SK-N-SH (cell line): ENCODE measurements at regions not wholly inside any gene's neighbourhood (a gene's known extent, or its start where the extent isn't known, plus 50 kb on each side); places are given as distances from the start of the nearest gene placed in this dataset.

Source experiments
- CTCF ChIA-PET: fragments of 300-600, 350-600 bp; formaldehyde crosslinking; extraction: SDS; loops from one replicate; lab custom pipeline; 2021; lab: Yijun Ruan, JAX
- POLR2A ChIA-PET: fragments of 350-600 bp; sonication (Branson Sonifier 250); formaldehyde crosslinking; extraction: SDS; loops from one replicate; lab custom pipeline; 2020; ENCODE audit warnings: antibody characterized with exemption, inconsistent platforms; lab: Yijun Ruan, JAX
- DNase-seq: peaks from one replicate; pipeline ENCODE4 v3.0.0; 2012
- H2AFZ ChIP-seq: fragments of 200-600 bp; sonication (generic); 2 replicates; pipeline ENCODE4 v1.8.1; 2016; ENCODE audit warnings: antibody characterized with exemption, mild to moderate bottlenecking, low read depth
- H3F3A ChIP-seq: fragments of 200-600 bp; sonication (generic); replicated peaks from 2 replicates; pipeline ENCODE3; 2016; ENCODE audit warnings: antibody characterized with exemption, mild to moderate bottlenecking; ENCODE audit not compliant: insufficient read depth
- H3K27ac ChIP-seq, 2 experiments: fragments of 200-500 bp in 1 of 2; fragments of 200-600 bp in 1 of 2; sonication (Bioruptor generic) in 1 of 2; sonication (generic), shearing (Covaris generic) in 1 of 2; 2 replicates each; pipeline versions ENCODE4 v1.5.1 to v1.6.1; 2014 to 2016; ENCODE audit warnings: low read depth in 2 of 2, inconsistent platforms in 1 of 2, low read length in 1 of 2, mild to moderate bottlenecking in 1 of 2, mixed read lengths in 1 of 2
- H3K27me3 ChIP-seq: fragments of 200-600 bp; sonication (generic), shearing (Covaris generic); 2 replicates; pipeline ENCODE4 v1.6.1; 2016; ENCODE audit warnings: mixed run types; ENCODE audit not compliant: insufficient read depth
- H3K36me3 ChIP-seq, 2 experiments: fragments of 200-500 bp in 1 of 2; fragments of 200-600 bp in 1 of 2; sonication (Bioruptor generic) in 1 of 2; sonication (generic) in 1 of 2; replicated peaks in 1 of 2; 2 replicates each; pipeline versions ENCODE3 to v1.5.1; 2014 to 2016; ENCODE audit warnings: low read length in 1 of 2, mild to moderate bottlenecking in 1 of 2; ENCODE audit not compliant: insufficient read depth in 2 of 2, control insufficient read depth in 1 of 2
- H3K4me1 ChIP-seq, 2 experiments: fragments of 200-500 bp in 1 of 2; fragments of 200-600 bp in 1 of 2; sonication (Bioruptor generic) in 1 of 2; sonication (generic), shearing (Covaris generic) in 1 of 2; 2 replicates each; pipeline versions ENCODE4 v1.5.1 to v1.6.1; 2014 to 2016; ENCODE audit warnings: low read depth in 1 of 2, low read length in 1 of 2, mixed run types in 1 of 2; ENCODE audit not compliant: insufficient read depth in 2 of 2, control insufficient read depth in 1 of 2
- H3K4me2 ChIP-seq: fragments of 200-600 bp; sonication (generic), shearing (Covaris generic); 2 replicates; pipeline ENCODE4 v1.6.1; 2017; ENCODE audit warnings: mixed run types
- H3K4me3 ChIP-seq, 2 experiments: fragments of 200-500 bp in 1 of 2; fragments of 200-600 bp in 1 of 2; sonication (Bioruptor generic) in 1 of 2; sonication (generic), shearing (Covaris generic) in 1 of 2; 2 replicates each; pipeline versions ENCODE4 v1.5.1 to v1.8.1; 2014 to 2016; ENCODE audit warnings: low read depth in 2 of 2, inconsistent platforms in 1 of 2, low read length in 1 of 2, mild to moderate bottlenecking in 1 of 2, mixed read lengths in 1 of 2, moderate library complexity in 1 of 2
- H3K79me2 ChIP-seq: fragments of 200-600 bp; sonication (generic); 2 replicates; pipeline ENCODE4 v1.8.1; 2017; ENCODE audit warnings: mild to moderate bottlenecking; ENCODE audit not compliant: insufficient read depth
- H3K9ac ChIP-seq: fragments of 200-600 bp; sonication (generic); 2 replicates; pipeline ENCODE4 v1.6.1; 2017; ENCODE audit warnings: mixed run types
- H3K9me2 ChIP-seq: fragments of 200-600 bp; sonication (generic); 2 replicates; pipeline ENCODE4 v1.6.1; 2017; ENCODE audit warnings: mixed run types
- H3K9me3 ChIP-seq: fragments of 200-600 bp; sonication (generic); 2 replicates; pipeline ENCODE4 v1.6.1; 2017; ENCODE audit warnings: mixed run types, mild to moderate bottlenecking, moderate library complexity
- H4K20me1 ChIP-seq: fragments of 200-600 bp; sonication (generic); 2 replicates; pipeline ENCODE4 v1.6.1; 2017; ENCODE audit warnings: mild to moderate bottlenecking, mixed run types; ENCODE audit not compliant: insufficient read depth
- CHD2 ChIP-seq: fragments of 150-350 bp; IDR thresholded peaks from 2 replicates; pipeline ENCODE4 v1.6.1; 2018; ENCODE audit warnings: low read length; ENCODE audit not compliant: partially characterized antibody
- CTCF ChIP-seq: fragments of 200-600 bp; sonication (generic); IDR thresholded peaks from 2 replicates; pipeline ENCODE4 v1.6.1; 2017; ENCODE audit warnings: antibody characterized with exemption, mild to moderate bottlenecking, moderate library complexity
- ELF1 ChIP-seq: IDR thresholded peaks from 2 replicates; pipeline ENCODE4 v1.4.0; 2012
- EP300 ChIP-seq, 2 experiments: IDR thresholded peaks; 2 replicates each; pipeline versions ENCODE4 v1.4.0 to v1.6.1; 2012; ENCODE audit warnings: borderline replicate concordance in 1 of 2, low read depth in 1 of 2, low read length in 1 of 2
- FOXJ3 ChIP-seq: sonication (generic); formaldehyde crosslinking; IDR thresholded peaks from 2 replicates; pipeline ENCODE4 v1.5.1; 2020; ENCODE audit warnings: mild to moderate bottlenecking, missing genetic modification reagents
- GATA2 ChIP-seq: sonication (generic); formaldehyde crosslinking; IDR thresholded peaks from 2 replicates; pipeline ENCODE4 v1.5.0; 2020; ENCODE audit warnings: mild to moderate bottlenecking, missing genetic modification reagents
- IRF3 ChIP-seq: fragments of 150-350 bp; IDR thresholded peaks from 2 replicates; pipeline ENCODE4 v1.6.1; 2016; ENCODE audit warnings: mild to moderate bottlenecking, low read depth, low read length
- MEF2A ChIP-seq: IDR thresholded peaks from 2 replicates; pipeline ENCODE4 v1.4.0; 2012; ENCODE audit warnings: low read depth, borderline replicate concordance
- NFIC ChIP-seq: IDR thresholded peaks from 2 replicates; pipeline ENCODE4 v1.4.0; 2012; ENCODE audit warnings: borderline replicate concordance
- POLR2AphosphoS5 ChIP-seq: IDR thresholded peaks from 2 replicates; pipeline ENCODE4 v1.6.1; 2012; ENCODE audit warnings: low read depth, low read length
- RCOR1 ChIP-seq: fragments of 150-350 bp; IDR thresholded peaks from 2 replicates; pipeline ENCODE4 v1.6.1; 2017; ENCODE audit warnings: antibody characterized with exemption, low read length
- RFX5 ChIP-seq: IDR thresholded peaks from 2 replicates; pipeline ENCODE4 v1.6.1; 2012; ENCODE audit warnings: mild to moderate bottlenecking, improper control_type of control experiment, low read length
- SIN3A ChIP-seq: IDR thresholded peaks from 2 replicates; pipeline ENCODE4 v1.6.1; 2012; ENCODE audit warnings: low read depth, mild to moderate bottlenecking, low read length, moderate library complexity, borderline replicate concordance
- SMC3 ChIP-seq: IDR thresholded peaks from 2 replicates; pipeline ENCODE4 v1.6.1; 2012; ENCODE audit warnings: low read depth, low read length, improper control_type of control experiment
- TEAD4 ChIP-seq: IDR thresholded peaks from 2 replicates; pipeline ENCODE4 v1.4.0; 2012; ENCODE audit warnings: mild to moderate bottlenecking, borderline replicate concordance; ENCODE audit not compliant: insufficient read depth
- USF2 ChIP-seq: fragments of 150-350 bp; IDR thresholded peaks from 2 replicates; pipeline ENCODE4 v1.6.1; 2017; ENCODE audit warnings: antibody characterized with exemption, low read length, low read depth, borderline replicate concordance
- ZBTB33 ChIP-seq: IDR thresholded peaks from 2 replicates; pipeline ENCODE4 v1.4.0; 2012; ENCODE audit warnings: low read depth, borderline replicate concordance
- WGBS: methylation state at CpG from one replicate; pipeline ENCODE4 v1.1.6; 2017; ENCODE audit warnings: low lambda C conversion rate; 5-methylcytosine and 5-hydroxymethylcytosine counted together

- no peaks in the 10 kb centered on the region for H3K79me2 ChIP-seq
- no peaks in the 10 kb centered on the region for H3K27me3 ChIP-seq
- TF ChIP-seq MEF2A: no peak
- TF ChIP-seq SIN3A: no peak
- no peak for TF ChIP-seq ELF1
- no peak for TF ChIP-seq RFX5
- no peak for TF ChIP-seq TEAD4
- TF ChIP-seq CHD2: no peak
- TF ChIP-seq USF2: no peak
- TF ChIP-seq IRF3: no peak
- no peak for TF ChIP-seq ZBTB33
- no peak for TF ChIP-seq RCOR1
- no peak for TF ChIP-seq EP300 (IDR thresholded peaks at IDR 0.05; ENCODE audit: borderline replicate concordance in 1 of 2, low read depth in 1 of 2, low read length in 1 of 2)
- no peaks in the 10 kb centered on the region for H3K9me2 ChIP-seq
- no peak overlapping the region for H3K4me3 ChIP-seq
- H3K27ac ChIP-seq: no peak overlapping the region
- 18% methylated on average over 2 of the region's 2 CpGs for WGBS
- POLR2A ChIA-PET: no interaction called here
- no peaks in the 10 kb centered on the region for H3K9me3 ChIP-seq
- H3K4me1 ChIP-seq: no peaks in the 10 kb centered on the region
- H3K36me3 ChIP-seq: no peaks in the 10 kb centered on the region
- CTCF ChIA-PET: no interaction called here
- no peak for DNase-seq
- H2AFZ ChIP-seq: no peak overlapping the region
- no peaks in the 10 kb centered on the region for H4K20me1 ChIP-seq
- no peaks in the 10 kb centered on the region for H3F3A ChIP-seq
- H3K9ac ChIP-seq: no peak overlapping the region
- no peak overlapping the region for H3K4me2 ChIP-seq
These were observed 1646.6 kb downstream of the MAT2B start for GRCh38 chr5:165152058-165152457.

- POLR2A ChIA-PET: no interaction called here
- Histone ChIP-seq H3K4me2 (no peak overlapping the region), H3K27me3 (no peaks in the 10 kb centered on the region), H2AFZ (no peak overlapping the region), H3K79me2 (no peaks in the 10 kb centered on the region), H3K4me3 (no peak overlapping the region), H4K20me1 (no peaks in the 10 kb centered on the region), H3K9me3 (no peaks in the 10 kb centered on the region), H3K9ac (no peak overlapping the region), H3K4me1 (no peaks in the 10 kb centered on the region), H3K27ac (no peak overlapping the region), H3F3A (no peaks in the 10 kb centered on the region), H3K9me2 (no peaks in the 10 kb centered on the region), H3K36me3 (no peaks in the 10 kb centered on the region)
- CTCF ChIA-PET: no interaction called here
- WGBS: 18% methylated on average over 1 of the region's 1 CpG
- DNase-seq: no peak
- TF ChIP-seq POLR2AphosphoS5 (no peak), FOXJ3 (CRISPR knock-in tag) (no peak), ELF1 (no peak), CTCF (no peak), USF2 (no peak), GATA2 (CRISPR knock-in tag) (no peak), RCOR1 (no peak), RFX5 (no peak), SMC3 (no peak), MEF2A (no peak), NFIC (no peak)
These were observed 1651.8 kb downstream of the MAT2B start for GRCh38 chr5:165157219-165157618.
